ENCODE measurements at regions not wholly inside any gene's neighbourhood (a gene's known extent, or its start where the extent isn't known, plus 50 kb on each side); places are given as distances from the start of the nearest gene placed in this dataset.
"Not testable (repeated sequence)": the region's sequence is repeated elsewhere in the genome, so short reads cannot be mapped to it uniquely, and the experiment has no call there.

- H3K36me3 ChIP-seq (ENCODE audit: control insufficient read depth in 2 of 2, insufficient read depth in 2 of 2, low read length in 2 of 2) = no peaks in the 10 kb centered on the region
- no peak overlapping the region for H3K27ac ChIP-seq (ENCODE audit: low read length)
- H3K4me3 ChIP-seq (ENCODE audit: low read length in 2 of 2) = no peak overlapping the region
- no peaks in the 10 kb centered on the region for H3K4me1 ChIP-seq (ENCODE audit: control insufficient read depth, insufficient read depth, low read length)
- no peak overlapping the region for H3K9ac ChIP-seq (ENCODE audit: low read length in 2 of 2)
- no peaks in the 10 kb centered on the region for H3K27me3 ChIP-seq (ENCODE audit: control insufficient read depth in 1 of 2, insufficient read depth in 2 of 2, low read length in 2 of 2)
- peaks cover 0 to under 1% of the 10 kb centered on the region in 2 donors for H3K9me3 ChIP-seq (ENCODE audit: control insufficient read depth in 2 of 2, low read length in 2 of 2)
Observed at GRCh38 chr1:105260001-105260400, 1510.3 kb downstream of the AMY1C start.

- H3K27me3 ChIP-seq (ENCODE audit: control insufficient read depth in 1 of 2, insufficient read depth in 2 of 2, low read length in 2 of 2) = no peaks in the 10 kb centered on the region
- no peak overlapping the region for H3K4me3 ChIP-seq (ENCODE audit: low read length in 2 of 2)
- H3K9ac ChIP-seq (ENCODE audit: low read length in 2 of 2) = no peak overlapping the region
- H3K4me1 ChIP-seq (ENCODE audit: control insufficient read depth, insufficient read depth, low read length) = no peaks in the 10 kb centered on the region
- H3K27ac ChIP-seq (ENCODE audit: low read length) = no peak overlapping the region
- H3K36me3 ChIP-seq (ENCODE audit: control insufficient read depth in 2 of 2, insufficient read depth in 2 of 2, low read length in 2 of 2) = no peaks in the 10 kb centered on the region
- peaks cover 0 to 11% of the 10 kb centered on the region in 2 donors for H3K9me3 ChIP-seq (ENCODE audit: control insufficient read depth in 2 of 2, low read length in 2 of 2)
Observed at GRCh38 chr1:105270966-105271365, 1521.3 kb downstream of the AMY1C start.

GRCh38 chr1:105272376-105272775 lies 1522.7 kb downstream of the AMY1C start:
- H3K27me3 ChIP-seq (ENCODE audit: control insufficient read depth in 1 of 2, insufficient read depth in 2 of 2, low read length in 2 of 2); H3K9ac ChIP-seq (ENCODE audit: low read length in 2 of 2); H3K27ac ChIP-seq (ENCODE audit: low read length); H3K36me3 ChIP-seq (ENCODE audit: control insufficient read depth in 2 of 2, insufficient read depth in 2 of 2, low read length in 2 of 2); H3K4me1 ChIP-seq (ENCODE audit: control insufficient read depth, insufficient read depth, low read length); H3K4me3 ChIP-seq (ENCODE audit: low read length in 2 of 2): not testable (repeated sequence)
- H3K9me3 ChIP-seq (ENCODE audit: control insufficient read depth in 2 of 2, low read length in 2 of 2) = peaks cover 0 to 11% of the 10 kb centered on the region in 2 donors

GRCh38 chr1:105294838-105295237 lies 1545.1 kb downstream of the AMY1C start:
- no peaks in the 10 kb centered on the region for H3K27me3 ChIP-seq (ENCODE audit: control insufficient read depth in 1 of 2, insufficient read depth in 2 of 2, low read length in 2 of 2)
- H3K4me1 ChIP-seq (ENCODE audit: control insufficient read depth, insufficient read depth, low read length) = no peaks in the 10 kb centered on the region
- H3K9ac ChIP-seq (ENCODE audit: low read length in 2 of 2) = no peak overlapping the region
- H3K9me3 ChIP-seq (ENCODE audit: control insufficient read depth in 2 of 2, low read length in 2 of 2) = no peaks in the 10 kb centered on the region
- no peaks in the 10 kb centered on the region for H3K36me3 ChIP-seq (ENCODE audit: control insufficient read depth in 2 of 2, insufficient read depth in 2 of 2, low read length in 2 of 2)
- no peak overlapping the region for H3K27ac ChIP-seq (ENCODE audit: low read length)
- H3K4me3 ChIP-seq (ENCODE audit: low read length in 2 of 2) = no peak overlapping the region

GRCh38 chr1:105310063-105310462 lies 1560.4 kb downstream of the AMY1C start:
- H3K27me3 ChIP-seq (ENCODE audit: control insufficient read depth in 1 of 2, insufficient read depth in 2 of 2, low read length in 2 of 2) = no peaks in the 10 kb centered on the region
- H3K36me3 ChIP-seq (ENCODE audit: control insufficient read depth in 2 of 2, insufficient read depth in 2 of 2, low read length in 2 of 2) = no peaks in the 10 kb centered on the region
- H3K9ac ChIP-seq (ENCODE audit: low read length in 2 of 2) = no peak overlapping the region
- H3K4me3 ChIP-seq (ENCODE audit: low read length in 2 of 2) = no peak overlapping the region
- no peaks in the 10 kb centered on the region for H3K4me1 ChIP-seq (ENCODE audit: control insufficient read depth, insufficient read depth, low read length)
- no peak overlapping the region for H3K27ac ChIP-seq (ENCODE audit: low read length)
- H3K9me3 ChIP-seq (ENCODE audit: control insufficient read depth in 2 of 2, low read length in 2 of 2) = no peaks in the 10 kb centered on the region

- H3K27me3 ChIP-seq (ENCODE audit: control insufficient read depth in 1 of 2, insufficient read depth in 2 of 2, low read length in 2 of 2) = no peaks in the 10 kb centered on the region
- H3K36me3 ChIP-seq (ENCODE audit: control insufficient read depth in 2 of 2, insufficient read depth in 2 of 2, low read length in 2 of 2) = no peaks in the 10 kb centered on the region
- H3K4me3 ChIP-seq (ENCODE audit: low read length in 2 of 2) = no peak overlapping the region
- H3K9ac ChIP-seq (ENCODE audit: low read length in 2 of 2) = no peak overlapping the region
- H3K27ac ChIP-seq (ENCODE audit: low read length) = no peak overlapping the region
- H3K4me1 ChIP-seq (ENCODE audit: control insufficient read depth, insufficient read depth, low read length) = no peaks in the 10 kb centered on the region
- peaks cover 0 to 5% of the 10 kb centered on the region in 2 donors for H3K9me3 ChIP-seq (ENCODE audit: control insufficient read depth in 2 of 2, low read length in 2 of 2)
Observed at GRCh38 chr1:105317976-105318375, 1568.3 kb downstream of the AMY1C start.

- no peak overlapping the region for H3K27ac ChIP-seq (ENCODE audit: low read length)
- no peaks in the 10 kb centered on the region for H3K27me3 ChIP-seq (ENCODE audit: control insufficient read depth in 1 of 2, insufficient read depth in 2 of 2, low read length in 2 of 2)
- no peaks in the 10 kb centered on the region for H3K36me3 ChIP-seq (ENCODE audit: control insufficient read depth in 2 of 2, insufficient read depth in 2 of 2, low read length in 2 of 2)
- no peak overlapping the region for H3K4me3 ChIP-seq (ENCODE audit: low read length in 2 of 2)
- no peaks in the 10 kb centered on the region for H3K4me1 ChIP-seq (ENCODE audit: control insufficient read depth, insufficient read depth, low read length)
- no peak overlapping the region for H3K9ac ChIP-seq (ENCODE audit: low read length in 2 of 2)
- no peaks in the 10 kb centered on the region for H3K9me3 ChIP-seq (ENCODE audit: control insufficient read depth in 2 of 2, low read length in 2 of 2)
Observed at GRCh38 chr1:105326886-105327285, 1577.2 kb downstream of the AMY1C start.

- Histone ChIP-seq H3K27me3 (ENCODE audit: control insufficient read depth in 1 of 2, insufficient read depth in 2 of 2, low read length in 2 of 2) (no peaks in the 10 kb centered on the region), H3K27ac (ENCODE audit: low read length) (no peak overlapping the region), H3K9ac (ENCODE audit: low read length in 2 of 2) (no peak overlapping the region), H3K9me3 (ENCODE audit: control insufficient read depth in 2 of 2, low read length in 2 of 2) (no peaks in the 10 kb centered on the region), H3K4me1 (ENCODE audit: control insufficient read depth, insufficient read depth, low read length) (no peaks in the 10 kb centered on the region), H3K36me3 (ENCODE audit: control insufficient read depth in 2 of 2, insufficient read depth in 2 of 2, low read length in 2 of 2) (no peaks in the 10 kb centered on the region), H3K4me3 (ENCODE audit: low read length in 2 of 2) (no peak overlapping the region)
Observed at GRCh38 chr1:105337420-105337819, 1587.7 kb downstream of the AMY1C start.

GRCh38 chr1:105343317-105343716 lies 1593.6 kb downstream of the AMY1C start:
- Histone ChIP-seq H3K9ac (ENCODE audit: low read length in 2 of 2) (no peak overlapping the region), H3K4me1 (ENCODE audit: control insufficient read depth, insufficient read depth, low read length) (no peaks in the 10 kb centered on the region)

GRCh38 chr1:105359457-105359856 lies 1609.8 kb downstream of the AMY1C start:
- Histone ChIP-seq H3K27ac (ENCODE audit: low read length) (no peak overlapping the region), H3K36me3 (ENCODE audit: control insufficient read depth in 2 of 2, insufficient read depth in 2 of 2, low read length in 2 of 2) (no peaks in the 10 kb centered on the region), H3K27me3 (ENCODE audit: control insufficient read depth in 1 of 2, insufficient read depth in 2 of 2, low read length in 2 of 2) (no peaks in the 10 kb centered on the region), H3K4me1 (ENCODE audit: control insufficient read depth, insufficient read depth, low read length) (no peaks in the 10 kb centered on the region), H3K9ac (ENCODE audit: low read length in 2 of 2) (no peak overlapping the region), H3K9me3 (ENCODE audit: control insufficient read depth in 2 of 2, low read length in 2 of 2) (no peaks in the 10 kb centered on the region), H3K4me3 (ENCODE audit: low read length in 2 of 2) (no peak overlapping the region)

More at GRCh38 chr1:105343317-105343716, 1593.6 kb downstream of the AMY1C start:
- no peaks in the 10 kb centered on the region for H3K36me3 ChIP-seq (ENCODE audit: control insufficient read depth in 2 of 2, insufficient read depth in 2 of 2, low read length in 2 of 2)
- H3K27ac ChIP-seq (ENCODE audit: low read length) = no peak overlapping the region
- no peaks in the 10 kb centered on the region for H3K27me3 ChIP-seq (ENCODE audit: control insufficient read depth in 1 of 2, insufficient read depth in 2 of 2, low read length in 2 of 2)
- peaks cover 0 to 5% of the 10 kb centered on the region in 2 donors for H3K9me3 ChIP-seq (ENCODE audit: control insufficient read depth in 2 of 2, low read length in 2 of 2)
- H3K4me3 ChIP-seq (ENCODE audit: low read length in 2 of 2) = no peak overlapping the region

- Histone ChIP-seq H3K36me3 (ENCODE audit: control insufficient read depth in 2 of 2, insufficient read depth in 2 of 2, low read length in 2 of 2) (no peaks in the 10 kb centered on the region), H3K27me3 (ENCODE audit: control insufficient read depth in 1 of 2, insufficient read depth in 2 of 2, low read length in 2 of 2) (no peaks in the 10 kb centered on the region), H3K9me3 (ENCODE audit: control insufficient read depth in 2 of 2, low read length in 2 of 2) (no peaks in the 10 kb centered on the region), H3K4me1 (ENCODE audit: control insufficient read depth, insufficient read depth, low read length) (no peaks in the 10 kb centered on the region), H3K4me3 (ENCODE audit: low read length in 2 of 2) (no peak overlapping the region), H3K9ac (ENCODE audit: low read length in 2 of 2) (no peak overlapping the region), H3K27ac (ENCODE audit: low read length) (no peak overlapping the region)
Observed at GRCh38 chr1:105362438-105362837, 1612.7 kb downstream of the AMY1C start.

Data from stomach smooth muscle (tissue), 2 donors.